Endothelial cell (in vitro differentiated cells): ENCODE measurements at regions not wholly inside any gene's neighbourhood (a gene's known extent, or its start where the extent isn't known, plus 50 kb on each side); places are given as distances from the start of the nearest gene placed in this dataset.

ENCODE experiments used
- DNase-seq: peaks from one replicate; pipeline ENCODE4 v3.0.0; 2021; ENCODE audit warnings: low spot score
- H3K27ac Mint-ChIP-seq: one replicate; pipeline ENCODE4 v1.8.0; 2021; ENCODE audit warnings: mixed read lengths, inconsistent platforms; ENCODE audit not compliant: unreplicated experiment
- H3K27me3 Mint-ChIP-seq: one replicate; pipeline ENCODE4 v1.8.0; 2021; ENCODE audit warnings: mild to moderate bottlenecking, moderate library complexity, mixed read lengths, inconsistent platforms; ENCODE audit not compliant: unreplicated experiment
- H3K36me3 Mint-ChIP-seq: one replicate; pipeline ENCODE4 v1.8.0; 2021; ENCODE audit warnings: mild to moderate bottlenecking, low read depth, mixed read lengths, inconsistent platforms; ENCODE audit not compliant: unreplicated experiment
- H3K4me1 Mint-ChIP-seq: one replicate; pipeline ENCODE4 v1.8.0; 2021; ENCODE audit warnings: mild to moderate bottlenecking, mixed read lengths, inconsistent platforms; ENCODE audit not compliant: unreplicated experiment
- H3K4me3 Mint-ChIP-seq: one replicate; pipeline ENCODE4 v1.8.0; 2021; ENCODE audit warnings: mild to moderate bottlenecking, mixed read lengths, inconsistent platforms; ENCODE audit not compliant: unreplicated experiment
- H3K9me3 Mint-ChIP-seq: one replicate; pipeline ENCODE4 v1.8.0; 2021; ENCODE audit warnings: mixed read lengths, inconsistent platforms; ENCODE audit not compliant: unreplicated experiment
- TF ChIP-seq, protein P1 (sequence below): fragments of 200-600 bp; sonication (generic); IDR thresholded peaks from one replicate; pipeline ENCODE4 v1.5.0; 2021; ENCODE audit warnings: antibody characterized with exemption; ENCODE audit not compliant: unreplicated experiment

DNA sequence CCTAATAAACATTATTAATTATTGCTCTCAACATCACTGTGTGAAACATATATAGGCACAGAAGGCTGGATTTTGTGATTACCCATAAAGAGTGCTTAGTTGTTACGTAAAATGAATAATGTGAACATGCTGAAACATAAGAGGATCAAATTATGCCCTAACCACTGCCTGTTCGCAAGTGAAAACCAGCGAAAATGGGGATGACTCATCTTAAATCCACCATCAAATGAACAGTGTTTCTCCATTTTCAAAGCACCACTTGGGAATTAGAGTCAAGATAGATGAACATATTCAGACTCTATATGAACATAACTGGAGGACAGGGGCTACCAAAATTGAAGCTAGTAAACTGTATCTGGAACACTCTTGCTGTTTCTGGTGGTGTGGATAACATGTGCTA lies 386.2 kb downstream of the HHIPL2 start:
- Mint-ChIP-seq H3K27me3 (peaks cover 2% of the 10 kb centered on the region), H3K4me1 (no peaks in the 10 kb centered on the region), H3K4me3 (no peak overlapping the region), H3K36me3 (no peaks in the 10 kb centered on the region), H3K9me3 (no peaks in the 10 kb centered on the region), H3K27ac (no peak overlapping the region)
- TF ChIP-seq, protein P1, sequence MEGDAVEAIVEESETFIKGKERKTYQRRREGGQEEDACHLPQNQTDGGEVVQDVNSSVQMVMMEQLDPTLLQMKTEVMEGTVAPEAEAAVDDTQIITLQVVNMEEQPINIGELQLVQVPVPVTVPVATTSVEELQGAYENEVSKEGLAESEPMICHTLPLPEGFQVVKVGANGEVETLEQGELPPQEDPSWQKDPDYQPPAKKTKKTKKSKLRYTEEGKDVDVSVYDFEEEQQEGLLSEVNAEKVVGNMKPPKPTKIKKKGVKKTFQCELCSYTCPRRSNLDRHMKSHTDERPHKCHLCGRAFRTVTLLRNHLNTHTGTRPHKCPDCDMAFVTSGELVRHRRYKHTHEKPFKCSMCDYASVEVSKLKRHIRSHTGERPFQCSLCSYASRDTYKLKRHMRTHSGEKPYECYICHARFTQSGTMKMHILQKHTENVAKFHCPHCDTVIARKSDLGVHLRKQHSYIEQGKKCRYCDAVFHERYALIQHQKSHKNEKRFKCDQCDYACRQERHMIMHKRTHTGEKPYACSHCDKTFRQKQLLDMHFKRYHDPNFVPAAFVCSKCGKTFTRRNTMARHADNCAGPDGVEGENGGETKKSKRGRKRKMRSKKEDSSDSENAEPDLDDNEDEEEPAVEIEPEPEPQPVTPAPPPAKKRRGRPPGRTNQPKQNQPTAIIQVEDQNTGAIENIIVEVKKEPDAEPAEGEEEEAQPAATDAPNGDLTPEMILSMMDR, result no peak
- no peak for DNase-seq

GRCh38 chr1:222157612-222158011 lies 390.3 kb downstream of the HHIPL2 start:
- Mint-ChIP-seq H3K27me3 (peaks cover 2% of the 10 kb centered on the region), H3K4me3 (no peak overlapping the region), H3K27ac (no peak overlapping the region), H3K4me1 (no peaks in the 10 kb centered on the region), H3K9me3 (no peaks in the 10 kb centered on the region), H3K36me3 (no peaks in the 10 kb centered on the region)
- DNase-seq, result no peak
- TF ChIP-seq, protein P1, result no peak

GRCh38 chr1:222140206-222140605 lies 398.3 kb upstream of the DUSP10 start:
- DNase-seq, result no peak
- H3K4me3 Mint-ChIP-seq, result no peak overlapping the region
- H3K27ac Mint-ChIP-seq, result no peak overlapping the region
- H3K27me3 Mint-ChIP-seq, result no peaks in the 10 kb centered on the region
- no peaks in the 10 kb centered on the region for H3K9me3 Mint-ChIP-seq
- H3K36me3 Mint-ChIP-seq, result no peaks in the 10 kb centered on the region
- TF ChIP-seq, protein P1, result no peak
- no peaks in the 10 kb centered on the region for H3K4me1 Mint-ChIP-seq

DNA sequence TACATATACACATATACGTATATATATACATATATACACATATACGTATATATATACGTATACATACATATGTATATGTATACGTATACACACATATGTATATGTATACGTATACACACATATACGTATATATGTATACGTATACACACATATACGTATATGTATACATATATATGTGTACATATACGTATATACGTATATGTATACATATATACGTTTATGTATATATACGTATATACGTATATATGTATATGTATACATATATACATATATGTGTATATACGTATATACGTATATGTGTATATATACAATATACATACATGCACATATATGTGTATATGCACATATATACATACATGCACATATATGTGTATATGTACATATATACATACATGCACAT lies 396.2 kb upstream of the DUSP10 start:
- no peaks in the 10 kb centered on the region for H3K27me3 Mint-ChIP-seq
- no peak overlapping the region for H3K27ac Mint-ChIP-seq
- no peak for DNase-seq
- H3K36me3 Mint-ChIP-seq, result peaks cover 4% of the 10 kb centered on the region
- no peak overlapping the region for H3K4me3 Mint-ChIP-seq
- no peaks in the 10 kb centered on the region for H3K9me3 Mint-ChIP-seq
- TF ChIP-seq, protein P1, result no peak
- H3K4me1 Mint-ChIP-seq, result no peaks in the 10 kb centered on the region

DNA sequence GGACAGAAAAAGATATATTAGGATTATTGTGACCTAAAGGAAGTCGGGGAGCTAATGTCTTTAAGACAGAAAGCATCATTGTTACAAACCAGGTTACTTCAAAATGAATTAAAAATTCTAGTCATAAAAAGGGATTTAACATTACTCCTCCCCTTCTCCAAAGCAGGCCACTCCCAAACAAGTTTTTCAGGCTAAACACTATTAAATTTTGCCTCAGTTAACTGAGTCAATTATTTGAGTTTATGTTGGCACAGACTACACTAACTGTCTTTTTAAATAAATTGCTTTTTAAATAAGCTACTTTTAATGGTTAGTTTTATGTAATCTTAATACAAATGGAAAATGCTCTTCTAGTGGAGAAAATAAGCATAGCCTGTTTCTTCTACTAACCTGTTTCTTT lies 395.0 kb upstream of the DUSP10 start:
- Mint-ChIP-seq H3K36me3 (peaks cover 4% of the 10 kb centered on the region), H3K27me3 (no peaks in the 10 kb centered on the region), H3K4me3 (no peak overlapping the region), H3K27ac (no peak overlapping the region), H3K4me1 (no peaks in the 10 kb centered on the region), H3K9me3 (no peaks in the 10 kb centered on the region)
- TF ChIP-seq, protein P1, result no peak
- DNase-seq, result no peak
